MCF 10A (cell line): ENCODE measurements at regions not wholly inside any gene's neighbourhood (a gene's known extent, or its start where the extent isn't known, plus 50 kb on each side); places are given as distances from the start of the nearest gene placed in this dataset.

ENCODE experiments used
- BruUV-seq: library from RNA; stranded (reverse); fragments of 400-500 nt; replicated peaks from 2 replicates; lab custom pipeline; 2021; lab: Mats Ljungman, UMichigan
- CTCF ChIA-PET: fragments of 300-600 bp; sonication (Branson Sonifier 250); formaldehyde crosslinking; extraction: SDS; loops from one replicate; lab custom pipeline; 2021; ENCODE audit warnings: antibody characterized with exemption, inconsistent platforms; lab: Yijun Ruan, JAX
- POLR2A ChIA-PET: fragments of 300-600, 350-650 bp; sonication (Branson Sonifier 250); formaldehyde crosslinking; extraction: SDS; loops from one replicate; lab custom pipeline; 2020; ENCODE audit warnings: antibody characterized with exemption, inconsistent platforms; lab: Yijun Ruan, JAX
- DNase-seq: peaks from one replicate; pipeline ENCODE4 v3.0.0-alpha.2; 2018; ENCODE audit not compliant: unreplicated experiment
- H3K27ac Mint-ChIP-seq: one replicate; pipeline ENCODE4 v1.8.0; 2022; ENCODE audit warnings: mild to moderate bottlenecking, low read depth, mixed read lengths; ENCODE audit not compliant: unreplicated experiment
- H3K27me3 Mint-ChIP-seq: one replicate; pipeline ENCODE4 v1.8.0; 2022; ENCODE audit warnings: mixed read lengths; ENCODE audit not compliant: insufficient read depth, unreplicated experiment
- H3K36me3 Mint-ChIP-seq: one replicate; pipeline ENCODE4 v1.8.0; 2022; ENCODE audit warnings: mild to moderate bottlenecking, moderate library complexity, mixed read lengths; ENCODE audit not compliant: insufficient read depth, unreplicated experiment
- H3K4me1 Mint-ChIP-seq: one replicate; pipeline ENCODE4 v1.8.0; 2022; ENCODE audit warnings: mixed read lengths; ENCODE audit not compliant: insufficient read depth, unreplicated experiment
- H3K4me3 Mint-ChIP-seq: one replicate; pipeline ENCODE4 v1.8.0; 2022; ENCODE audit warnings: mild to moderate bottlenecking, moderate library complexity, mixed read lengths; ENCODE audit not compliant: unreplicated experiment
- H3K9me3 Mint-ChIP-seq: one replicate; pipeline ENCODE4 v1.8.0; 2022; ENCODE audit warnings: mixed read lengths; ENCODE audit not compliant: unreplicated experiment
- intact Hi-C: fragments of 100-400 bp; cut with micrococcal nuclease; formaldehyde crosslinking; loops from 2 replicates; pipeline ENCODE4 v1.14.1; 2022
- TF ChIP-seq, protein P1 (sequence below): fragments of 200-600 bp; IDR thresholded peaks from one replicate; pipeline ENCODE4 v1.8.0; 2022; ENCODE audit warnings: antibody characterized with exemption, mild to moderate bottlenecking; ENCODE audit not compliant: unreplicated experiment

DNA sequence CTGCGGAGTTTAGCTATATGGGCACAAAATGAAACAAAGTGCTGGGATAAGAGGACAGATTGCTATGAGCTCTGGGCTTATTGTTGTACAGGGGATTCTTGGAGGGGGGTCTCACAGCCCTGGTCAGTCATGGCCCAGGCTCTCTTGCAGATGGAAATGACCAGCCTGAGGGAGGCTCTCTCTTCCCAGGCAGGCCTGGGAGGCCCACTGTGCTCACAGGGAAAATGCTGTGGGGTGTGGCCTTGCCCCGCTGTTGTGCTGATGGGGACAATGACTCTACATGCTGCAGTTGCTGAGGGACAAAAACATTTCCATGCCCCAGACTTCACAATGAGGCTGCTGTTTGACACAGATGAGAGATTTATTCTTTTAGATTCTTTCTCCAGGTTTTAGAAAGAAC, 202.2 kb downstream of the KLF13 start:
- H3K27ac Mint-ChIP-seq: no peak overlapping the region
- no peak for DNase-seq
- no TSS peak for BruUV-seq
- POLR2A ChIA-PET: no interaction called here
- H3K9me3 Mint-ChIP-seq: no peaks in the 10 kb centered on the region
- no peak overlapping the region for H3K4me3 Mint-ChIP-seq
- no peaks in the 10 kb centered on the region for H3K4me1 Mint-ChIP-seq
- peaks cover 5% of the 10 kb centered on the region for H3K36me3 Mint-ChIP-seq
- TF ChIP-seq, protein P1, sequence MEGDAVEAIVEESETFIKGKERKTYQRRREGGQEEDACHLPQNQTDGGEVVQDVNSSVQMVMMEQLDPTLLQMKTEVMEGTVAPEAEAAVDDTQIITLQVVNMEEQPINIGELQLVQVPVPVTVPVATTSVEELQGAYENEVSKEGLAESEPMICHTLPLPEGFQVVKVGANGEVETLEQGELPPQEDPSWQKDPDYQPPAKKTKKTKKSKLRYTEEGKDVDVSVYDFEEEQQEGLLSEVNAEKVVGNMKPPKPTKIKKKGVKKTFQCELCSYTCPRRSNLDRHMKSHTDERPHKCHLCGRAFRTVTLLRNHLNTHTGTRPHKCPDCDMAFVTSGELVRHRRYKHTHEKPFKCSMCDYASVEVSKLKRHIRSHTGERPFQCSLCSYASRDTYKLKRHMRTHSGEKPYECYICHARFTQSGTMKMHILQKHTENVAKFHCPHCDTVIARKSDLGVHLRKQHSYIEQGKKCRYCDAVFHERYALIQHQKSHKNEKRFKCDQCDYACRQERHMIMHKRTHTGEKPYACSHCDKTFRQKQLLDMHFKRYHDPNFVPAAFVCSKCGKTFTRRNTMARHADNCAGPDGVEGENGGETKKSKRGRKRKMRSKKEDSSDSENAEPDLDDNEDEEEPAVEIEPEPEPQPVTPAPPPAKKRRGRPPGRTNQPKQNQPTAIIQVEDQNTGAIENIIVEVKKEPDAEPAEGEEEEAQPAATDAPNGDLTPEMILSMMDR: no peak
- intact Hi-C loops: no loop called here
- CTCF ChIA-PET: no interaction called here
- no peaks in the 10 kb centered on the region for H3K27me3 Mint-ChIP-seq

DNA sequence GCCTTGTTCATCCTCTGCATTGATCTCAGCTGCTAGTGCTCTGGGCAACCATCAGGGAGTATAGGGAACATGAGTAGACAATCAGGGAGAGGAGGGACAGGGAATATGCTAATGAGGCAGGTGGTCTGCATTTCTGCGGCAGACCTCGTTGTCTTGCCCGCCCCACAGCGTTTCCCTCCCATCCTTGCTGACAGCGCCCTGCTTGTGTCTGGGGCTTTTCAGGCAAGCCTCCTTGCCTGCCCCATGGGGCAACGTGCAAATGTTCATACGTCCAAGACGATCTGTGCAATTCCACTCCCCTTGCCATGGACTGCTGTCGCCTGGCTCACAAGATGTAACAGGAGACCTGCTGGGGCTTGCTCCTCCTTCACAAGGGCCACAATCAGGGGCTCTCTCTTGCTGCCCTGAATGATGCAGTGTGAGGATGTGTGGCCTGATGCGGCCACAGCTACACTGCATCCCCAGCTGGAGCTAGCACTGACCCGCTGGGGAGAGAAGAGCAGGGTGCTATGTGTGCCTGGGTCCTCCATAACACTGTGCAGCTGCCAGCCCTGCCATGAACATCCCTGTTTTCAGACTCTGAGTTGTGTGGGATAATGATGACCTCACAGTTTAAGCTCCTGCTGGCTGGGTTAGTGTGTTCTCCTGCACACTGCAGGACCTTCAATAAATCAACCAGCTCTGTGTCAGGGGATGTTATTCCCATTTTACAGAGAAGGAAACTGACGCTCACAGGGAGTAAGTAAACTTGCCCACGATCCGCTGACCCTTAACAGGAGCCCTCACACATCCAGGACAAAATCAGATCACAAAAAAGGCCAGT, 211.3 kb downstream of the KLF13 start:
- Mint-ChIP-seq H3K4me1 (no peaks in the 10 kb centered on the region), H3K36me3 (no peaks in the 10 kb centered on the region), H3K4me3 (no peak overlapping the region), H3K9me3 (no peaks in the 10 kb centered on the region), H3K27me3 (peaks cover 45% of the 10 kb centered on the region), H3K27ac (no peak overlapping the region)
- TF ChIP-seq, protein P1: no peak
- ChIA-PET CTCF (interaction anchor here (0.5 kb wide), 1 partner anchor 49 kb away, joined by 3 read pairs; no protein-coding TSS in a partner anchor), POLR2A (no interaction called here)
- BruUV-seq: no TSS peak
- no peak for DNase-seq
- intact Hi-C loops: no loop called here

DNA sequence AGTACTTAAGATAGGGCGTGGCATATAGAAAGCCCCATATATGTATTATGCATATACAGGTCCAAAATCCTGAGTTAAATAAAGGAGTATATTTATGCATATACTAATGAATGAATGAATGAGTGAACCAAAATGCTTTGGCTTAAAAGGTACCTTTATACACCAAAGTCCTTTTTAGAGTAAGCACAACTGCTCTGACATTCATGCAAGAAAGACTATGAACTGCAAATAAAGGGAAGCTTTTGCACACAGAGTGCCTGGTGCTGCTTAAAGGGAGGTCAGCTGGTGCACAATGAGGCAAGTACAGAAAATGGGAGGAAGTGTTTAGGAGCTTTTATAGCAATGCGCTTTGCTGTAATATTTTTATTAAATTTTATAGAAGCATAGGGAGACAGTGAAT, 214.0 kb downstream of the KLF13 start:
- no peaks in the 10 kb centered on the region for H3K36me3 Mint-ChIP-seq
- no peaks in the 10 kb centered on the region for H3K4me1 Mint-ChIP-seq
- peaks cover 71% of the 10 kb centered on the region for H3K27me3 Mint-ChIP-seq
- no TSS peak for BruUV-seq
- TF ChIP-seq, protein P1: no peak
- CTCF ChIA-PET: no interaction called here
- intact Hi-C loops: no loop called here
- no peak for DNase-seq
- H3K9me3 Mint-ChIP-seq: no peaks in the 10 kb centered on the region
- POLR2A ChIA-PET: no interaction called here
- no peak overlapping the region for H3K4me3 Mint-ChIP-seq
- no peak overlapping the region for H3K27ac Mint-ChIP-seq

DNA sequence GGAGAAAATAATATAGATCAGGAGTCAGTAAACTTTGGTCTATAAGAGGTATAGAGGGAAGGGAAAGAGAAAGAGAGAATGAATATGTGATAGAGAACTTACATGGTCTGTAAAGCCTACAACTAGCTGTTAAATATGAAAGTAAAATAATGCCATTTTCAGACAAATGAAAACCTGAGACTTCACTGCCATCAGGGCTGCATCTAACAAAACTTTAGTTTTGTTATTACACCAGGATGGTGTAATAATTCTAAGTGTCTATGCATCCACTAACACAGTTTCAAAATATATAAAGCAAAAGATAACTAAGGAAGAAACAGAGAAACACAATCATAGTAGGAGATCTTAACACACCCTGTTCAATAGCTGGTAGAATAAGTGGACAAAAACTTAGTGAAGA, 217.7 kb downstream of the KLF13 start:
- POLR2A ChIA-PET: interaction anchor here (0.7 kb wide), 1 partner anchor 8 kb away, joined by 4 read pairs; no protein-coding TSS in a partner anchor
- Mint-ChIP-seq H3K27ac (no peak overlapping the region), H3K4me3 (no peak overlapping the region), H3K27me3 (peaks cover 66% of the 10 kb centered on the region), H3K4me1 (no peaks in the 10 kb centered on the region), H3K9me3 (no peaks in the 10 kb centered on the region), H3K36me3 (no peaks in the 10 kb centered on the region)
- intact Hi-C loops: no loop called here
- CTCF ChIA-PET: interaction anchor here (1.2 kb wide), 1 partner anchor 433 kb away, joined by 3 read pairs; no protein-coding TSS in a partner anchor
- TF ChIP-seq, protein P1: no peak
- no TSS peak for BruUV-seq
- no peak for DNase-seq
